CD4-positive, alpha-beta T cell treated with Interleukin-21 for 1 hour (primary cell): ENCODE measurements at regions not wholly inside any gene's neighbourhood (a gene's known extent, or its start where the extent isn't known, plus 50 kb on each side); places are given as distances from the start of the nearest gene placed in this dataset.

Experiments
- DNase-seq: peaks from one replicate; pipeline ENCODE4 v3.0.0-alpha.2; 2020

- no peak for DNase-seq
Measured at GRCh38 chr6:40715570-40716403, 128.6 kb upstream of the LRFN2 start.

- no peak for DNase-seq
Measured at GRCh38 chr6:40714576-40715564, 127.7 kb upstream of the LRFN2 start.

- no peak for DNase-seq
Measured at GRCh38 chr6:40714143-40714542, 127.0 kb upstream of the LRFN2 start.

- DNase-seq, result no peak
Measured at GRCh38 chr6:40713002-40713719, 126.0 kb upstream of the LRFN2 start.

GRCh38 chr6:40710626-40711330 lies 123.6 kb upstream of the LRFN2 start:
- DNase-seq, result no peak

- no peak for DNase-seq
Measured at GRCh38 chr6:40708049-40708448, 120.9 kb upstream of the LRFN2 start.

- DNase-seq, result no peak
Measured at GRCh38 chr6:40706178-40706577, 119.0 kb upstream of the LRFN2 start.

- DNase-seq, result no peak
Measured at GRCh38 chr6:40705354-40705753, 118.2 kb upstream of the LRFN2 start.

GRCh38 chr6:40701352-40702007 lies 114.3 kb upstream of the LRFN2 start:
- no peak for DNase-seq

- DNase-seq, result no peak
Measured at GRCh38 chr6:40700006-40700580, 112.9 kb upstream of the LRFN2 start.

- DNase-seq, result no peak
Measured at GRCh38 chr6:40695750-40696415, 108.7 kb upstream of the LRFN2 start.

GRCh38 chr6:40695114-40695513 lies 108.0 kb upstream of the LRFN2 start:
- no peak for DNase-seq

- DNase-seq, result no peak
Measured at GRCh38 chr6:40693768-40694167, 106.6 kb upstream of the LRFN2 start.

- no peak for DNase-seq
Measured at GRCh38 chr6:40692337-40692736, 105.2 kb upstream of the LRFN2 start.

- DNase-seq, result no peak
Measured at GRCh38 chr6:40689185-40689584, 102.0 kb upstream of the LRFN2 start.

- DNase-seq, result no peak
Measured at GRCh38 chr6:40688214-40688761, 101.1 kb upstream of the LRFN2 start.

- no peak for DNase-seq
Measured at GRCh38 chr6:40685862-40686261, 98.7 kb upstream of the LRFN2 start.

GRCh38 chr6:40681622-40682021 lies 94.5 kb upstream of the LRFN2 start:
- no peak for DNase-seq

- no peak for DNase-seq
Measured at GRCh38 chr6:40678941-40679340, 91.8 kb upstream of the LRFN2 start.

- DNase-seq, result no peak
Measured at GRCh38 chr6:40674170-40674569, 87.0 kb upstream of the LRFN2 start.

- no peak for DNase-seq
Measured at GRCh38 chr6:40672087-40672486, 84.9 kb upstream of the LRFN2 start.
